ENCODE measurements at regions not wholly inside any gene's neighbourhood (a gene's known extent, or its start where the extent isn't known, plus 50 kb on each side); places are given as distances from the start of the nearest gene placed in this dataset.
"Not testable (repeated sequence)": the region's sequence is repeated elsewhere in the genome, so short reads cannot be mapped to it uniquely, and the experiment has no call there.

- TF ChIP-seq CTCF (conservative IDR thresholded peaks at IDR 0.05) = no peak
- H3K27ac ChIP-seq = no peak overlapping the region
These were observed 157.1 kb upstream of the TGFBR2 start for GRCh38 chr3:30449290-30449632.

GRCh38 chr3:30452446-30452845, 154.0 kb upstream of the TGFBR2 start:
- no peak overlapping the region for H3K27ac ChIP-seq
- no peak for TF ChIP-seq CTCF (conservative IDR thresholded peaks at IDR 0.05)

- H3K27ac ChIP-seq = no peak overlapping the region
- no peak for TF ChIP-seq CTCF (conservative IDR thresholded peaks at IDR 0.05)
These were observed 152.9 kb upstream of the TGFBR2 start for GRCh38 chr3:30453360-30454039.

- TF ChIP-seq CTCF (conservative IDR thresholded peaks at IDR 0.05) = no peak
- no peak overlapping the region for H3K27ac ChIP-seq
These were observed 151.8 kb upstream of the TGFBR2 start for GRCh38 chr3:30454636-30455035.

- not testable (repeated sequence) for H3K27ac ChIP-seq
These were observed 151.3 kb upstream of the TGFBR2 start for GRCh38 chr3:30455112-30455511.

- no peak for TF ChIP-seq CTCF (conservative IDR thresholded peaks at IDR 0.05)
- H3K27ac ChIP-seq = no peak overlapping the region
These were observed 150.6 kb upstream of the TGFBR2 start for GRCh38 chr3:30455840-30456239.

- H3K27ac ChIP-seq = no peak overlapping the region
- no peak for TF ChIP-seq CTCF (conservative IDR thresholded peaks at IDR 0.05)
These were observed 150.1 kb upstream of the TGFBR2 start for GRCh38 chr3:30456264-30456663.

- TF ChIP-seq CTCF (conservative IDR thresholded peaks at IDR 0.05) = no peak
- H3K27ac ChIP-seq = no peak overlapping the region
These were observed 149.3 kb upstream of the TGFBR2 start for GRCh38 chr3:30457081-30457480.

All from VCaP (cell line).